ENCODE measurements at regions not wholly inside any gene's neighbourhood (a gene's known extent, or its start where the extent isn't known, plus 50 kb on each side); places are given as distances from the start of the nearest gene placed in this dataset.
"Not testable (repeated sequence)": the region's sequence is repeated elsewhere in the genome, so short reads cannot be mapped to it uniquely, and the experiment has no call there.

GRCh38 chr19:29054886-29055675, 157.9 kb downstream of the UQCRFS1 start:
- no peak for DNase-seq

GRCh38 chr19:29048873-29049272, 164.1 kb downstream of the UQCRFS1 start:
- no peak for DNase-seq

DNA sequence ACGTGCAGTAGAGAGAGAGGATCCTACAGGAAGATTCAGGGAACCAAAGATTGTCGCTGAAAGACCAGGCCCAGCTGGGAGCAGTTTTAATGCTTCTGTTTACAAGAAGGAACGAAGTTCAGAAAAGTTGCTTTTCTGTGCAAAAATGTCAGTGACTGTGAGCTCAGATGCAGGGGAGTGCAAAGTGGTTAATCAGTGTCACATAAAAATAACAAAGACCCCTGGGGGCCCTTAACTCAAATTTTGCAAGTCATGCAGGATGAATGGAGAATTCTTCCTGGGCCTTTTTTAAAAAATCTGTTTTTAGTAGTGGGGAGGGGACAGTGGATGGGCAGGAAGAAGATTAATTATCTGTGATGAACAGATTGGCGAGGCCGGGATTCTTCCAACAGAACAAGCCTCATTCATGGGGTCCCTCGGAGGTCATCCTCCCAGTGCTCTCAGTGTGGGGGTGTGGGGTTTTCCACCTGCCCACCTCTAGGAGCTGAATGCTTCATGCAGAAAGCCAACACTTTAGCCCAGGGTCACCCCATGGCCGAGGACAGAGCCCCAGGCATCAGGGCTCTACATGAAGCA, 167.2 kb downstream of the UQCRFS1 start:
- no peak for DNase-seq

GRCh38 chr19:29044037-29044436, 168.9 kb downstream of the UQCRFS1 start:
- no peak for DNase-seq

DNA sequence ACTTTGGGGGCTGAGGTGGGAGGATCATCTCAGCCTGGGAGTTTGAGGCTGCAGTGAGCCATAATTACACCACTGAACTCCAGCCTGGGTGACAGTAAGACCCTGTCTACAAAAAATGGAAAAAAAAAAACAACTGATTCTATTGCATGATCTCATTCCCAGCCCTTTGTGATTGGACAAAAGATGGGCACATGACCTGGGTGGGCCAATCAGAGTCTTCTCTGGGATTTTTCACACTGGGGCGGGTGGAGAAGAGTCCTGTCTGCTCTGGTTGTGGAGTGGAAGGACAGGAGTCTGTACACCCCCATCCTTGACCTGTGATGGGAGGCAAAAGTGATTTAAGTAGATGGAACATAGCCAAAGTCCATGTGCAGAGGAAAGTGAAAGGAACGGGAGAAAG, 170.5 kb downstream of the UQCRFS1 start:
- DNase-seq: no peak

DNA sequence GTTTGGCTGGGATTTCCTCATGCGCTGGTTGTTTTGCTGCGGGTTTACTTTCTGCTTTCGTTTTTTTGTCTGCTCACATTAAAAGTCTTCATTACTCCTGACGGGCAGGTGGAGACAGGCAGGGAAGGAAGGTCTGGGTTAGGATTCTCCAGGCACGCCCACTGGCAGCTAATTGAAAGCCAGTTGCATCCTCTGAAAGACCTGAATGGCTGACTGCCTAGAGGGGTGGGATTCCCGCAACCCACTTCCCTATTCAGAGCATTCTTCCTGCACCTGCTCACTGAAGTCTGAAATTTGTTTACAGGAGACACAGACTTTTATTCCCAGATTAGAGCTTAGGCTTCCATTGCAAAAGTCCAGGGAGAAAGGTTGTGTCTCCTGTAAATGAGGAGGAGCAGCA, 172.0 kb downstream of the UQCRFS1 start:
- no peak for DNase-seq

GRCh38 chr19:29040292-29040691, 172.7 kb downstream of the UQCRFS1 start:
- peak in 11 of 56 donors; percentile 13 to 43 (median 25) for DNase-seq

GRCh38 chr19:29039036-29039435, 173.9 kb downstream of the UQCRFS1 start:
- not testable (repeated sequence) for DNase-seq

DNA sequence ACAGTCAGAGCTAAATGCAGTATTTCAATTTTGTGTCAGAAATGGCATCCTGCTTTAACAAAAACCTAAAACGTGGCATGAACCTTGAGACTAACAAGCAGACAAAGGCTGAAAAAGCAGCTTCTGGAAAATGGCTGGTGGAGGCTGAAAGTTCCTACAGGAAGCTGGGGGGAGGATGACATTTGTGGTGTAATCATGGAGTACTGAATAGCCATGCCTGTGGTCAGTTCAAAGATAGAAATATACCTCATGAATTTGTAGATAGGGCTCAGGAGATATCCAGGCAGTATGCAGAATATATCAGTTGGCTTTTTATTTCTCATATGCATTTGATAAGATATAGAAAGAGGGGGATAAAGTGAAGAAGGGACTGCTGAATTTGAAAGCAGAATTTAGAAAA, 181.7 kb downstream of the UQCRFS1 start:
- DNase-seq: no peak

DNA sequence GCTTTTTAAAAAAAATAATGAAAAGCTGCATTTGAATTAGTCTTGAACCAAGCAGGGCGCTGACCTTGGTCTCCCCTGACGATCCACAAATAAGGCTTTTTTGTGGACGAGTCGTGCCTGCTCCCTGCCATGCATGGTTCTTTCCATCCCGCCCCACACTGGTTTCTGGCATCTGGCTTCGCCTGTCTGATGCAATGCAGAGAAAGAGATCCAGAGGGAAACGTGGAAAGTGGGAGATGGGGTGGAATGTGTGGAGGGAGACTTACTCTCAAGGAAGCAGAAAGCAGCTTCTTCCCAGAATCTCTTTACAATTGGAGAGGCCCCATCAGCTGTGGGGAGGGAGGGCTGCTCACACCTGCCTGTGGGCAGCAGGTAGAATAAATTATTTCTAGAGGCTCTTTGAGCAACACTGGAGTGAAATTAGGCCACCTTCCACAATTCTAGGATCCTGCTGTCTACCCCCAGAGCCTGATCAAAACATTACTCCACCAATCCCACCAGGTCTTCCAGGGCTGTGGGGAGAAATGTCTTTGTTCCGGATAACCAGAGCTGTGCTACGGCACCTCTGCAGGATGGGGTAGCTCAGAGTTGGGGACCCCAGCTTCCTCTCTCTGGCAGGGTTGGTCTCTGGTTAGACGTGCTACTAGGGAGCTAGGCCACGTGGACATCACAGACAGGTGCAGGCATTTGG, 183.5 kb downstream of the UQCRFS1 start:
- DNase-seq: no peak

GRCh38 chr19:29022599-29022998, 190.4 kb downstream of the UQCRFS1 start:
- DNase-seq: no peak

- no peak for DNase-seq
These were observed 190.8 kb downstream of the UQCRFS1 start for GRCh38 chr19:29022165-29022564.

DNA sequence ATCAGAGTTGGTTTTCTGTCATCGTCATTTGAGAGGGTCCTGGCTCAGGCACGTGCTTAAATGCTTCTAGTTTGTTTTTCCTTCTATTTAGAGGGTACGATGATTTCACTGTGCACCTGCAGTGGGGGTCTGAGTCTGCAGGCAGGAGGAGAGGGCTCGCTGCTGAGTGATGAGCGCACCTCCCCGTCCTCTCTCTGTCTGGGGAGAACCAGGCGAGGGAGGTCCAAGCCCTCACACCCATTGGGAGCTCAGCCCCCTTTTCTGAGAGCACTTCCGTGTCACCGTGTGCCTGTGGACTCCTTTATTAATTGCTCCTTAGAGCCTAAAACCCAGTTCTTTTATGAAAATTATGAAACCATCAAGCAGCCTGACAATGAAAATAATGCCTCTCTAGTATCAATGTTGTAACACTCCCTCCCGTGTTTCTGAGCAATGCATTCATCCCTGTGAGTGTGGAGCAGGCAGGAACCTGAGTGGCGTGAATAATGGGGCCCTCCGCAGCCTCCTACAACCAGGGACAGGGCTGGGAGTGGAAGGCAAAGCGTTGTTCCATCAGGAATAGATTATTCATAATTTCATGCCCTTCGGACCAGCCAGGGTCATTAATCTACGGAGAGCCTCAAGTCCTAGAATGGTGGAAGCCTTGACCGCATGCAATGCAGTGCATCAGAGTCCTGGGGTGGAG, 191.6 kb downstream of the UQCRFS1 start:
- no peak for DNase-seq

- DNase-seq: no peak
These were observed 193.5 kb downstream of the UQCRFS1 start for GRCh38 chr19:29019403-29019802.

GRCh38 chr19:29018542-29018941, 194.4 kb downstream of the UQCRFS1 start:
- no peak for DNase-seq

GRCh38 chr19:29017788-29018187, 195.2 kb downstream of the UQCRFS1 start:
- DNase-seq: no peak

- DNase-seq: no peak
These were observed 195.8 kb downstream of the UQCRFS1 start for GRCh38 chr19:29016926-29017760.

GRCh38 chr19:29016353-29016752, 196.6 kb downstream of the UQCRFS1 start:
- no peak for DNase-seq

DNA sequence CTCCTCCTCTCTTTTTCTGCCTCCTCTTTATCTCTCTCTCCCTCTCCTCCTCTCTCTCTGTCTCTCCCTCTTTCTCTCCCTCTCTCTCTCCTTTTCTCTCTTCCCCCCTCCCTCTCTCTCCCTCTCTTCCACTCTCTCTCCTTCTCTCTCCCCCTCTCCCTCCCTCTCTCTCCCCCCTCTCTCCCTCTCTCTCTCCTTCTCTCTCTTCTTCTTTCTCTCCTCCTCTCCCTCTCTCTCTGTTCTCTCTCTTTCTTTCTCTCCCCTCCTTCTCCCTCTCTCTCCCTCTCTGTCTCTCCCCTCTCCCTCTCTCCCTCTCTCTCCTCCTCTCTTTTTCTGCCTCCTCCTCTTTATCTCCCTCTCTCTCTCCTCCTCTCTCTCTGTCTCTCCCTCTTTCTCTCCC, 197.4 kb downstream of the UQCRFS1 start:
- DNase-seq: no peak

DNA sequence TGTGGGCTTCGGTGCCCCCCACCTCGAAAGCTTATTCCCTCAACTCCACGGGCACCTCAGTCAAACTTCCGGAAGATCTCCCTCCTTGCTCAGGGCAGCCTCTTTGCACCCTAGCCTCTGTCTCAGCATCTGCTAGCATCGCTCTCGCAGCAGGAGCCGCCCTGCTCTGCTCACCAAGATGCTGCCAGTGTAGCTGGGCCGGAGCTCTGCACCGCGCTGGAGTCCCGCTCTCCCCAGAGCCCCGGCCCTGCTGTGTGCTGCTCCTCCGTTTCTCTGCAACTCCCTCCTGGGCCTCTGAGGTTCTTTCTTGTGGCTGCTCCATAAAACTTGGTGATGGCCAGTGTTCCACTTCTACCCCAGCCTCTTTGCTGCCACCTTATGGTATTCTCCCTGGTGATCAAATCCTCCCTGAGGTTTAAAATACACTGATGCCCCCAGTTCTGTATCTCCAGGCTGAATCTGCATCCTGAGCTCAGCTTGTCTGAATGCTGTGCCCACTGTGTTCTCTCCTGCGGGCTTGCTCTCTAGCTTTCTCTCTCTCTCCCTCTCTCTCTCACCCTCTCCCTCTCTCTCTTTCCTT, 198.0 kb downstream of the UQCRFS1 start:
- DNase-seq: no peak

- DNase-seq: no peak
These were observed 199.0 kb downstream of the UQCRFS1 start for GRCh38 chr19:29013988-29014387.

Data from amygdala (tissue), 56 donors.